HCT116 (cell line): ENCODE measurements at regions not wholly inside any gene's neighbourhood (a gene's known extent, or its start where the extent isn't known, plus 50 kb on each side); places are given as distances from the start of the nearest gene placed in this dataset.

Experiments used
- ATAC-seq: fragments of 200-7000 bp; cut with Tn5 transposase; 2 replicates; pipeline ENCODE4 v1.9.1; 2020; ENCODE audit warnings: mild to moderate bottlenecking, moderate library complexity
- BruUV-seq: library from RNA; stranded (reverse); fragments of 400-500 nt; replicated peaks from 2 replicates; lab custom pipeline; 2021; lab: Mats Ljungman, UMichigan
- CTCF ChIA-PET: fragments of 300-600 bp; sonication (Branson Sonifier 250); formaldehyde crosslinking; loops from one replicate; lab custom pipeline; 2021; ENCODE audit warnings: antibody characterized with exemption; lab: Charles Lee
- POLR2A ChIA-PET: fragments of 300-600, 350-600 bp; sonication (Branson Sonifier 250); formaldehyde crosslinking; loops from one replicate; lab custom pipeline; 2021; ENCODE audit warnings: antibody characterized with exemption; lab: Charles Lee
- RAD21 ChIA-PET, 2 experiments: fragments of 300-600 bp; sonication (Branson Sonifier 250); formaldehyde crosslinking; loops; one replicate each; lab custom pipeline; 2023; ENCODE audit warnings: low total read pairs in 2 of 2; ENCODE audit not compliant: uncharacterized antibody in 2 of 2, unreplicated experiment in 2 of 2, low non-redundant PET in 1 of 2; lab: Charles Lee
- DNase-seq: peaks from one replicate; pipeline ENCODE4 v3.0.0-alpha.2; 2010; ENCODE audit warnings: low read depth, low spot score
- H2AFZ ChIP-seq: fragments of 200-600 bp; shearing (Covaris generic), sonication (generic); 2 replicates; pipeline ENCODE4 v1.6.1; 2017; ENCODE audit warnings: low read depth, mixed run types, mixed read lengths, antibody characterized with exemption, low read length; ENCODE audit not compliant: poor library complexity, severe bottlenecking
- H3K27ac ChIP-seq: 2 replicates; pipeline ENCODE4 v1.5.1; 2012; ENCODE audit warnings: low read depth, low read length
- H3K27me3 ChIP-seq: fragments of 200-600 bp; sonication (generic); 2 replicates; pipeline ENCODE4 v1.6.1; 2016; ENCODE audit warnings: mixed run types, low read length, mixed read lengths; ENCODE audit not compliant: insufficient read depth
- H3K36me3 ChIP-seq, 2 experiments: fragments of 200-500 bp in 1 of 2; fragments of 200-600 bp in 1 of 2; sonication (Bioruptor generic) in 1 of 2; sonication (generic) in 1 of 2; 2 replicates each; pipeline versions ENCODE4 v1.5.1 to v1.6.1; 2014 to 2016; ENCODE audit warnings: low read length in 2 of 2, inconsistent platforms in 1 of 2, mixed read lengths in 1 of 2, mixed run types in 1 of 2; ENCODE audit not compliant: insufficient read depth in 2 of 2, control insufficient read depth in 1 of 2
- H3K4me1 ChIP-seq, 2 experiments: fragments of 200-600 bp in 1 of 2; sonication (generic) in 1 of 2; 2 replicates each; pipeline versions ENCODE4 v1.5.1 to v1.6.1; 2012 to 2017; ENCODE audit warnings: low read length in 2 of 2, inconsistent platforms in 1 of 2, mild to moderate bottlenecking in 1 of 2, mixed read lengths in 1 of 2, mixed run types in 1 of 2, moderate library complexity in 1 of 2; ENCODE audit not compliant: insufficient read depth in 2 of 2, control insufficient read depth in 1 of 2
- H3K4me2 ChIP-seq: fragments of 200-600 bp; sonication (generic); 2 replicates; pipeline ENCODE4 v1.6.1; 2017; ENCODE audit warnings: mixed run types, low read length, mixed read lengths
- H3K4me3 ChIP-seq, 2 experiments: fragments of 200-600 bp in 1 of 2; sonication (generic) in 1 of 2; replicated peaks in 1 of 2; 2 replicates each; pipeline ENCODE4 v1.5.1; 2011 to 2016; ENCODE audit warnings: low read length in 2 of 2, control low read depth in 1 of 2, low read depth in 1 of 2, mild to moderate bottlenecking in 1 of 2, mixed read lengths in 1 of 2, mixed run types in 1 of 2
- H3K79me2 ChIP-seq: fragments of 200-600 bp; sonication (generic); 2 replicates; pipeline ENCODE4 v1.6.1; 2017; ENCODE audit warnings: mild to moderate bottlenecking, mixed run types, low read length, moderate library complexity, mixed read lengths; ENCODE audit not compliant: insufficient read depth
- H3K9ac ChIP-seq: fragments of 200-600 bp; sonication (generic); 2 replicates; pipeline ENCODE4 v1.6.1; 2016; ENCODE audit warnings: low read length, mixed read lengths
- H3K9me2 ChIP-seq: fragments of 200-600 bp; sonication (generic), shearing (Covaris generic); 2 replicates; pipeline ENCODE4 v1.6.1; 2017; ENCODE audit warnings: mixed run types, mild to moderate bottlenecking, moderate library complexity; ENCODE audit not compliant: insufficient read depth
- H3K9me3 ChIP-seq, 2 experiments: fragments of 200-500 bp in 1 of 2; fragments of 200-600 bp in 1 of 2; sonication (Bioruptor generic) in 1 of 2; sonication (generic) in 1 of 2; 2 replicates each; pipeline ENCODE4 v1.6.1; 2014 to 2017; ENCODE audit warnings: low read length in 2 of 2, mixed read lengths in 2 of 2, inconsistent platforms in 1 of 2, low read depth in 1 of 2, mild to moderate bottlenecking in 1 of 2, mixed run types in 1 of 2, moderate library complexity in 1 of 2; ENCODE audit not compliant: control insufficient read depth in 1 of 2, insufficient read depth in 1 of 2
- H4K20me1 ChIP-seq: fragments of 200-600 bp; sonication (generic), shearing (Covaris generic); 2 replicates; pipeline ENCODE4 v1.6.1; 2017; ENCODE audit warnings: mixed run types, mild to moderate bottlenecking, moderate library complexity; ENCODE audit not compliant: insufficient read depth
- CEBPB ChIP-seq: IDR thresholded peaks from 2 replicates; pipeline ENCODE4 v1.6.1; 2012; ENCODE audit warnings: low read depth
- EGR1 ChIP-seq: IDR thresholded peaks from 2 replicates; pipeline ENCODE4 v1.6.1; 2012; ENCODE audit warnings: low read depth
- EZH2 ChIP-seq: fragments of 200-600 bp; sonication (generic); IDR thresholded peaks from 2 replicates; pipeline ENCODE4 v1.6.1; 2017; ENCODE audit warnings: antibody characterized with exemption, mixed run types
- POLR2A ChIP-seq: IDR thresholded peaks from 2 replicates; pipeline ENCODE4 v1.7.0; 2011; ENCODE audit warnings: borderline replicate concordance; ENCODE audit not compliant: insufficient read depth, insufficient read length; ENCODE audit errors: extremely low read depth
- POLR2AphosphoS5 ChIP-seq: IDR thresholded peaks from 2 replicates; pipeline ENCODE4 v1.6.1; 2011; ENCODE audit warnings: mild to moderate bottlenecking, low read depth, low read length, moderate library complexity
- YY1 ChIP-seq: IDR thresholded peaks from 2 replicates; pipeline ENCODE4 v1.6.1; 2011; ENCODE audit warnings: low read length, low read depth, moderate library complexity, mild to moderate bottlenecking; ENCODE audit not compliant: insufficient replicate concordance; ENCODE audit errors: extremely low read depth
- ZNF274 ChIP-seq: fragments of 200-500 bp; sonication (Bioruptor generic); IDR thresholded peaks from 2 replicates; pipeline ENCODE4 v1.6.1; 2014; ENCODE audit warnings: mild to moderate bottlenecking, low read depth, low read length, inconsistent platforms
- intact Hi-C: fragments of 100-400 bp; cut with micrococcal nuclease; formaldehyde crosslinking; loops from 2 replicates; pipeline ENCODE4 v1.10.0; 2022
- TF ChIP-seq, protein P1 (sequence below): IDR thresholded peaks from 2 replicates; pipeline ENCODE4 v1.6.1; 2012
- TF ChIP-seq, protein P2 (sequence below): IDR thresholded peaks from 2 replicates; pipeline ENCODE4 v1.6.1; 2012
- TF ChIP-seq, protein P3 (sequence below): IDR thresholded peaks from 2 replicates; pipeline ENCODE4 v1.6.1; 2011; ENCODE audit warnings: mild to moderate bottlenecking, low read length, moderate library complexity; ENCODE audit not compliant: insufficient replicate concordance; ENCODE audit errors: extremely low read depth
- TF ChIP-seq, protein P4 (sequence below): IDR thresholded peaks from 2 replicates; pipeline ENCODE4 v1.6.1; 2012; ENCODE audit warnings: low read depth
- TF ChIP-seq, protein P5 (sequence below), 3 experiments: fragments of 200-600 bp in 1 of 3; sonication (generic) in 1 of 3; IDR thresholded peaks in 2 of 3; conservative IDR thresholded peaks in 1 of 3; 2 replicates each; pipeline ENCODE4 v1.5.1; 2012 to 2017; ENCODE audit warnings: low read depth in 2 of 3, low read length in 2 of 3, antibody characterized with exemption in 1 of 3, borderline replicate concordance in 1 of 3, control low read depth in 1 of 3, mild to moderate bottlenecking in 1 of 3, mixed read lengths in 1 of 3, mixed run types in 1 of 3, moderate library complexity in 1 of 3; ENCODE audit not compliant: insufficient read depth in 1 of 3

DNA sequence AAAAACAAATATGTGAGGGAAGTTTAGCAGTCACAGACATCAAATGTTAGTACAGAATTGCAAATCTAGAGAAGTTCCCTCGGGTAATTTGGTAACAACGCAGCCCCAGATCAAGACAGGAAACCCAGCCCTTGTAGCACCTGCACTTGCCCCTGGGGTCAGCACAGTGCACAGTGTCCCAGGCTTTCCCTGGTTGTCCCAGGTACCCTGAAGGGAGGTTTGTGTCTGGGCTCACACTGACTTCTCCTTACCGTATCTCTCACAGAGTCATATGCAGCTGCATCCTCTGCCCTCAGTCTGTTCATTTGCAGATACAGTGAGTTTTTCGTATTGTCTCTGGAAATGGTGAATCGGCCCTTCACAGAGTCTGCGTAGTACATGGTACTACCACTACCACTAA lies 528.9 kb downstream of the TMEM121 start:
- H3K4me1 ChIP-seq: no peaks in the 10 kb centered on the region
- H3K4me2 ChIP-seq: no peak overlapping the region
- no peak overlapping the region for H3K4me3 ChIP-seq
- H4K20me1 ChIP-seq: no peaks in the 10 kb centered on the region
- no peaks in the 10 kb centered on the region for H3K9me3 ChIP-seq
- intact Hi-C loops: no loop called here
- no peak overlapping the region for H3K27ac ChIP-seq
- no peak for ATAC-seq
- DNase-seq: no peak
- H3K27me3 ChIP-seq: no peaks in the 10 kb centered on the region
- no peak overlapping the region for H2AFZ ChIP-seq
- CTCF ChIA-PET: no interaction called here
- no peaks in the 10 kb centered on the region for H3K9me2 ChIP-seq
- TF ChIP-seq EZH2 (no peak), CEBPB (no peak)
- TF ChIP-seq, all 23 proteins: peak for 0
- no TSS peak for BruUV-seq
- H3K36me3 ChIP-seq: no peaks in the 10 kb centered on the region
- ChIA-PET RAD21 (no interaction called here), POLR2A (no interaction called here)
- H3K79me2 ChIP-seq: no peaks in the 10 kb centered on the region
- no peak overlapping the region for H3K9ac ChIP-seq

DNA sequence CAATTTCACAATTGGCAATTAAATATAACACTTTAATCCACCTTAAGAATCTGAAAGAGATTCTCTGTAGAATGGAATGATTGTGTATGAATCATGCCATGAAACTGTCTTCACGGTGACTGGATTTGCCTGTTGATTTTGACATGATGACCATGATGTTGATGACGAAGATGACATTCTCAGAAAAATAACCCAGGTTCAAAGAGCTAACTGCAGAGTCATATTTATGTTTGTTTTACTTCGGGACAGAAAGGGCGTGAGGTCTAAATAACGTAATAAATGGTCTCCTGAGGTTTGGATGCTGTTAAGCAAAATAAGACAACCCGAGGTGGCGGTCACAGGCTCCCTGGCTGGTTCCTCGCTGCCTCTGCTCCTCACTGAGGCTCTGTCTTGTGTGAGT lies 532.0 kb downstream of the TMEM121 start:
- Histone ChIP-seq H3K9me2 (no peaks in the 10 kb centered on the region), H3K4me1 (no peaks in the 10 kb centered on the region), H3K27me3 (no peaks in the 10 kb centered on the region), H3K9me3 (no peaks in the 10 kb centered on the region), H3K9ac (no peak overlapping the region), H3K27ac (no peak overlapping the region), H3K4me2 (no peak overlapping the region), H4K20me1 (no peaks in the 10 kb centered on the region), H2AFZ (no peak overlapping the region), H3K36me3 (no peaks in the 10 kb centered on the region), H3K79me2 (no peaks in the 10 kb centered on the region), H3K4me3 (no peak overlapping the region)
- intact Hi-C loops: no loop called here
- POLR2A ChIA-PET: no interaction called here
- CTCF ChIA-PET: no interaction called here
- DNase-seq (no peak), ATAC-seq (no peak)
- BruUV-seq: no TSS peak
- RAD21 ChIA-PET: no interaction called here
- TF ChIP-seq, protein P1, sequence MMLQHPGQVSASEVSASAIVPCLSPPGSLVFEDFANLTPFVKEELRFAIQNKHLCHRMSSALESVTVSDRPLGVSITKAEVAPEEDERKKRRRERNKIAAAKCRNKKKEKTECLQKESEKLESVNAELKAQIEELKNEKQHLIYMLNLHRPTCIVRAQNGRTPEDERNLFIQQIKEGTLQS: no peak
- TF ChIP-seq ZNF274: no peak
- TF ChIP-seq CEBPB: no peak
- no peak for TF ChIP-seq EGR1
- TF ChIP-seq, protein P2, sequence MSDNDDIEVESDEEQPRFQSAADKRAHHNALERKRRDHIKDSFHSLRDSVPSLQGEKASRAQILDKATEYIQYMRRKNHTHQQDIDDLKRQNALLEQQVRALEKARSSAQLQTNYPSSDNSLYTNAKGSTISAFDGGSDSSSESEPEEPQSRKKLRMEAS: no peak
- TF ChIP-seq POLR2A: no peak
- TF ChIP-seq EZH2: no peak
- TF ChIP-seq YY1: no peak
- TF ChIP-seq, protein P3, sequence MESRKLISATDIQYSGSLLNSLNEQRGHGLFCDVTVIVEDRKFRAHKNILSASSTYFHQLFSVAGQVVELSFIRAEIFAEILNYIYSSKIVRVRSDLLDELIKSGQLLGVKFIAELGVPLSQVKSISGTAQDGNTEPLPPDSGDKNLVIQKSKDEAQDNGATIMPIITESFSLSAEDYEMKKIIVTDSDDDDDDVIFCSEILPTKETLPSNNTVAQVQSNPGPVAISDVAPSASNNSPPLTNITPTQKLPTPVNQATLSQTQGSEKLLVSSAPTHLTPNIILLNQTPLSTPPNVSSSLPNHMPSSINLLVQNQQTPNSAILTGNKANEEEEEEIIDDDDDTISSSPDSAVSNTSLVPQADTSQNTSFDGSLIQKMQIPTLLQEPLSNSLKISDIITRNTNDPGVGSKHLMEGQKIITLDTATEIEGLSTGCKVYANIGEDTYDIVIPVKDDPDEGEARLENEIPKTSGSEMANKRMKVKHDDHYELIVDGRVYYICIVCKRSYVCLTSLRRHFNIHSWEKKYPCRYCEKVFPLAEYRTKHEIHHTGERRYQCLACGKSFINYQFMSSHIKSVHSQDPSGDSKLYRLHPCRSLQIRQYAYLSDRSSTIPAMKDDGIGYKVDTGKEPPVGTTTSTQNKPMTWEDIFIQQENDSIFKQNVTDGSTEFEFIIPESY: no peak
- TF ChIP-seq, protein P4, sequence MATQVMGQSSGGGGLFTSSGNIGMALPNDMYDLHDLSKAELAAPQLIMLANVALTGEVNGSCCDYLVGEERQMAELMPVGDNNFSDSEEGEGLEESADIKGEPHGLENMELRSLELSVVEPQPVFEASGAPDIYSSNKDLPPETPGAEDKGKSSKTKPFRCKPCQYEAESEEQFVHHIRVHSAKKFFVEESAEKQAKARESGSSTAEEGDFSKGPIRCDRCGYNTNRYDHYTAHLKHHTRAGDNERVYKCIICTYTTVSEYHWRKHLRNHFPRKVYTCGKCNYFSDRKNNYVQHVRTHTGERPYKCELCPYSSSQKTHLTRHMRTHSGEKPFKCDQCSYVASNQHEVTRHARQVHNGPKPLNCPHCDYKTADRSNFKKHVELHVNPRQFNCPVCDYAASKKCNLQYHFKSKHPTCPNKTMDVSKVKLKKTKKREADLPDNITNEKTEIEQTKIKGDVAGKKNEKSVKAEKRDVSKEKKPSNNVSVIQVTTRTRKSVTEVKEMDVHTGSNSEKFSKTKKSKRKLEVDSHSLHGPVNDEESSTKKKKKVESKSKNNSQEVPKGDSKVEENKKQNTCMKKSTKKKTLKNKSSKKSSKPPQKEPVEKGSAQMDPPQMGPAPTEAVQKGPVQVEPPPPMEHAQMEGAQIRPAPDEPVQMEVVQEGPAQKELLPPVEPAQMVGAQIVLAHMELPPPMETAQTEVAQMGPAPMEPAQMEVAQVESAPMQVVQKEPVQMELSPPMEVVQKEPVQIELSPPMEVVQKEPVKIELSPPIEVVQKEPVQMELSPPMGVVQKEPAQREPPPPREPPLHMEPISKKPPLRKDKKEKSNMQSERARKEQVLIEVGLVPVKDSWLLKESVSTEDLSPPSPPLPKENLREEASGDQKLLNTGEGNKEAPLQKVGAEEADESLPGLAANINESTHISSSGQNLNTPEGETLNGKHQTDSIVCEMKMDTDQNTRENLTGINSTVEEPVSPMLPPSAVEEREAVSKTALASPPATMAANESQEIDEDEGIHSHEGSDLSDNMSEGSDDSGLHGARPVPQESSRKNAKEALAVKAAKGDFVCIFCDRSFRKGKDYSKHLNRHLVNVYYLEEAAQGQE: no peak
- TF ChIP-seq POLR2AphosphoS5: no peak
- TF ChIP-seq, protein P5, sequence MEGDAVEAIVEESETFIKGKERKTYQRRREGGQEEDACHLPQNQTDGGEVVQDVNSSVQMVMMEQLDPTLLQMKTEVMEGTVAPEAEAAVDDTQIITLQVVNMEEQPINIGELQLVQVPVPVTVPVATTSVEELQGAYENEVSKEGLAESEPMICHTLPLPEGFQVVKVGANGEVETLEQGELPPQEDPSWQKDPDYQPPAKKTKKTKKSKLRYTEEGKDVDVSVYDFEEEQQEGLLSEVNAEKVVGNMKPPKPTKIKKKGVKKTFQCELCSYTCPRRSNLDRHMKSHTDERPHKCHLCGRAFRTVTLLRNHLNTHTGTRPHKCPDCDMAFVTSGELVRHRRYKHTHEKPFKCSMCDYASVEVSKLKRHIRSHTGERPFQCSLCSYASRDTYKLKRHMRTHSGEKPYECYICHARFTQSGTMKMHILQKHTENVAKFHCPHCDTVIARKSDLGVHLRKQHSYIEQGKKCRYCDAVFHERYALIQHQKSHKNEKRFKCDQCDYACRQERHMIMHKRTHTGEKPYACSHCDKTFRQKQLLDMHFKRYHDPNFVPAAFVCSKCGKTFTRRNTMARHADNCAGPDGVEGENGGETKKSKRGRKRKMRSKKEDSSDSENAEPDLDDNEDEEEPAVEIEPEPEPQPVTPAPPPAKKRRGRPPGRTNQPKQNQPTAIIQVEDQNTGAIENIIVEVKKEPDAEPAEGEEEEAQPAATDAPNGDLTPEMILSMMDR (IDR thresholded peaks at IDR 0.05 in 2 of 3, conservative IDR thresholded peaks at IDR 0.05 in 1 of 3; ENCODE audit: borderline replicate concordance in 1 of 3, insufficient read depth in 1 of 3, low read depth in 2 of 3, low read length in 2 of 3): no peak
